Activated T-cell treated with anti-CD3 and anti-CD28 coated beads for 4 hours (primary cell): ENCODE measurements at regions not wholly inside any gene's neighbourhood (a gene's known extent, or its start where the extent isn't known, plus 50 kb on each side); places are given as distances from the start of the nearest gene placed in this dataset.

Experiments
- DNase-seq: peaks from one replicate; pipeline ENCODE4 v3.0.0-alpha.2; 2020

- no peak for DNase-seq
Observed at GRCh38 chr11:70005107-70005818, 72.9 kb upstream of the ANO1 start.

DNA sequence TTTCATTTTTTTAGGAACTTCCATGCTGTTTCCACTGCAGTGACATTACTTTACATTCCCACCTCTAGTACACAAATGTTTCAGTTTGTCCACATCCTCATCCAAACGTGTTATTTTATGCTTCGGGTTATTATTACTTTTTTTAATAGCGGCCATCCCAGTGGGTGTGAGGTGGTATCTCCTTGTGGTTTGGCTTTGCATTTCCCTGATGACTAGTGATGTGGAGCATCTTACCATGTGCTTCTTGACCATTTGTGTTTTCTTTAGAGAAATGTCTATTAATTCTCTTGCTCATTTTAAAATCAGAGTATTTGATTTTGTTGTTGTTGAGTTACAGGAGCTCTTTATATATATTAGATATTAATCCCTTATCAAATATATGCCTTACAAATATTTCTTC, 70.3 kb upstream of the ANO1 start:
- DNase-seq = no peak

DNA sequence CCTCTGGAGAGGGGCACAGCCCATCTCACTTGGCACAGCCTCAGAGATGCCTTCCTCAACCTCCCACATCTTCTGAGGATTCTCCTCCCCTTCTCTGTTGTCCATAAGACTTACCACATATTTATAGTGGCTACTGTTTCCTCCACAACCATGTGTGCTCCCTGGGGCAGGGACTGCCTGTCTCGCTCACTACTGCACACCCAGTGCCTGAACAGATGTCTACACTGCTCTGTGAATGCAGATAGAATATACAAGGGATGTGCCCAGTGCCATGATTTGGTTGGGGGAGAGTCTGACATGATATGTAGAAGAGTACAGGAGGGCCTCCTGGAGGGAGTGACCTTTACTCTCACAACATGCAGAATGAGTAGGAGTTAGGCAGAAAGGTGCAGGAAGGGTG, 67.3 kb upstream of the ANO1 start:
- no peak for DNase-seq

- no peak for DNase-seq
Observed at GRCh38 chr11:70012134-70012733, 65.9 kb upstream of the ANO1 start.

DNA sequence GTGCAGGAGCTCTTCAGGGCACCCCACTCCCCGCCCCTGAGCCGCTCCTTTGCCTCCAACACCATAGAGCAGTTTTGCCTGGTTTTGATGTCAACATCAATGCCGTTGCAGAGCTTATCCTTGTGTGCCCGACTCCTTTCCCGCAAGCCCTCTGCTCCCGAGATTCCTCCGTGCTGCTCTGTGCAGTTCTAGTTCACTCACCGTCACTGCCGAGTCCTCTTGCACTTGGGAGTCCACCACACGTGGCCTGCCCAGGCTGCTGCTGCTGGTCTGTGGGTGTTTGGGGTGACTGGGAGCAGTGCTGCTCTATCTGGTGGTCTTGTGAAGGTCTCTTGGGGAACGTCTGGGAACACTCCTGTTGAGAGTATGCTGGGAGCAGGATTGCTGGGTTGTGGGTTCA, 63.8 kb upstream of the ANO1 start:
- no peak for DNase-seq

- no peak for DNase-seq
Observed at GRCh38 chr11:70016666-70017367, 61.3 kb upstream of the ANO1 start.

GRCh38 chr11:70018816-70019215, 59.3 kb upstream of the ANO1 start:
- DNase-seq = no peak

DNA sequence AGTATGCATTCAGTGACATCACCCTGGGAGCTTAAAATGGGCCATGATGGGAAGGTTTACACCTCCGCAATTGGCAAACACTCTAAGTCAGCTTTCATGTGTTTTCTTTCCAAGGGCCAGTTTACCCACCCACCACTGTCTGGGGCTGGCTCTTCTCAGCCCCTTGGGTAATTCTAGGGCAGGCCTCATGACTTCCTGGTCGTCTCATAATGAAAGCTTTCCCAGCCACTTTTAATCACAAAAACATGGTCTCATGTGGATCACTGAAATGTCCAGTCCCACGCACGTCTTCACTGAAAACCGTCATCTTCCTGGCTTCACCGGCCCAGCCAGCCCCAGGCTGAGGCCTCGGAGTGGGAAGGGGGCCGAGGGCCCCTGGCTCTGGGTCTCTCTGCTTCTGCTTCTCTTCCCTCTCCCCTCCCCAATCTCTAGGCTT, 58.5 kb upstream of the ANO1 start:
- DNase-seq = no peak

DNA sequence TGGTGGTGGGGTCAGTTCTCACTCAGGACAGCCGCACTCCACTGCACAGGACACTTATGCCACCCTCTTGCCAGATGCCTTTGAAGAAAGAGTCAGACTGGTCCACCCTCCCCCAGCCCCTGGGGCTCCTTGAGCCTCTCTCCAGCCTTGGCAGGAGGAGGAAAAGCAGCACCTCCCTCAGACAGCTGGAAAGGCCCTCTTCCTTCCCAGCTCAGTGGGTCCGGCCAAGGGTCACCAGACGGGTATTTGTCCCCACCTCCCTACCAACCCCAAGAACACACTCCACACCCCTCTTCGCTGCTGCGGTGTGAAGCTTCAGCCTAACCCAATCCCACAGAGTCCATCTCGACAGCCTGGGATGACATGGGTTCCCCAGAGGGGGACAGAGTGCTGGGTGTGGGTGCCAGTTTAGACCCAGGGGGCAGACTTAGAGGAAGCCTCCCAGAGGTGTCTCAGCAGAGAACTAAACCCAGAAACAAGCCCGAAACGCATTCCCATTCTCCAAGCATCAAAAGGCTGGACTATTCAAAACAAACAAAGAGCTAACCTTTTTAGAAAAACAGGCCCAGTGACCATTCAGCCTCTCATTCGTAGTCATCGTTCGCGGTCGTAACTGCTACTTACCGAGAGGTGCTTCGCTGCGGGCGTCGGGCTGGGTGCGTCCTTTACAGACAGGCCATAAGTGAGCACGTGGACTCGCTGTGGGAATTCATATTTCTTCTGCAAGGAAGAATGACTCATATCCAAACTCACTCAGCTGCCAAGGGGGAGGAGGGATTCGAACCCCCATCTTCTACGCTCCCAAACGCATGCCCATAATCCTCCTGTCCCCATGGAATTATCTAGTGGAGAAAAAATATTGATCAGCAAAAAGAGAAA, 57.5 kb upstream of the ANO1 start:
- DNase-seq = no peak

DNA sequence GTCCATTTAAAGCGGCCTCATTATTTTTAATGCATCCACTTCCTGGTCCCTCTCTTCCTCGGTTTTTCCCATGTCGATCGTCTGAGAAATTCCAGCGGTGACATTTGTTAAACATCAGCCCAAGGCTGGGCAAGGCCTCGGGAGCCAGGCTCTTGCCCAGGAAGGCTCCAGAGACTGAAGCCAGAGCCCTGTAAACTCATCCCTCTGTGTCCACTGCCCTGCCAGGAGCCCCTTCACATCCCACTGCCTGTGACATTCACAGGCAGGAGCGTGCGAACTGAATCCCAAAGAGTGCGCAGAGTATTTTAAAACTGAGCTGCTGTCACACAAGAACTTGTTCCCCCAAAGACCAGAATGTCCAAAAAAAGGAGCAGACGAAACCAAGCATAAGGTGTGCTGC, 56.5 kb upstream of the ANO1 start:
- no peak for DNase-seq

DNA sequence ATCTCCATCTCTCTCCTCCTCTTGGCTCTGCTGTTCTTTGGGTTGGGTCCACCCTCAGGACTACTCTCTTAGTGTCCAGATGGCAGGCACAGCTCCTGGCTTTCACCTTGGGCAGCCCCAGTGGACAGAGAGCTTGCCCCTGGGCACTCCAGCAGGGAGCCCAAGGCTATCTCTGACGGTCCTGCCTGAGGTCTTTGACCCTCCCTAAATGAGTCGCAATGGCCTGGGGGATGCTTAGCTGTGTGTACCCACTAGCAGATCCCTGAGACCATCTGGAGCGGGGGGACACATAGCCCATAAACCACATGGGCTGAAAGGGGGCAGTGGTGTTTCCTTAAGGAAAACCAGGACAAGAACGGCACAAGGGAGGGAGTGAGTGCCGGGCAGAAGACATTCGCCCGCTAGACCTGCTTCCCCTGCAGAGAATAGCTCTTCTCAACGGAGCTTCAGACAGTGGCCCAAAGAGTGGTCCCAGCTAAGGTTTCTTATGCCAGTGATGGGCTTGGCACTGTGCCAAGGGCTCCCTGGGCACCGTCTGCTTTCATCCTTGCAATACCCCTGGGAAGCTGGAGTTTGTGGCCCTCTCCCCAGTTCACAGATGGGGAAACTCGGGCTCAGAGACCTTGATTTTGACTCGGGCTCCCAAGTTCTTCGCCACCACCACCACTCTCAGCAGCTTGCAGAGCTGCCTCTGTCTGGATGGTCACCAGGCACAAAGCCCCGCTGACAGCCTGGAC, 53.9 kb upstream of the ANO1 start:
- DNase-seq = no peak

DNA sequence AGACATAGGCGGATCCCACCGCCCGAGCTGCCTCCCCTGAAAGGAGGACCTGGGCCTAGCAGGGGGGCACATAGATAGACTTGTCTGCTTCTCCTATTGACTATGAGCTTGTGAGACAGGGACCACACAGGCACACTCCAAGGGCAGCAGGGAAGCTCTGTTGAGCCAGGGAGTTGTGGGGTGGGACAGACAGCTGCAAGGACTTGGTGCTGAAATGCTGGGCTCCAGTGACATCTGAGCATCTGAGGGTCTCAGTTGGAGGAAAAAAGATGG, 53.4 kb upstream of the ANO1 start:
- no peak for DNase-seq

GRCh38 chr11:70025308-70025707, 52.8 kb upstream of the ANO1 start:
- no peak for DNase-seq

- no peak for DNase-seq
Observed at GRCh38 chr11:70026012-70026411, 52.1 kb upstream of the ANO1 start.

- no peak for DNase-seq
Observed at GRCh38 chr11:70026726-70027125, 51.4 kb upstream of the ANO1 start.

- DNase-seq = no peak
Observed at GRCh38 chr11:70027451-70027850, 50.7 kb upstream of the ANO1 start.

DNA sequence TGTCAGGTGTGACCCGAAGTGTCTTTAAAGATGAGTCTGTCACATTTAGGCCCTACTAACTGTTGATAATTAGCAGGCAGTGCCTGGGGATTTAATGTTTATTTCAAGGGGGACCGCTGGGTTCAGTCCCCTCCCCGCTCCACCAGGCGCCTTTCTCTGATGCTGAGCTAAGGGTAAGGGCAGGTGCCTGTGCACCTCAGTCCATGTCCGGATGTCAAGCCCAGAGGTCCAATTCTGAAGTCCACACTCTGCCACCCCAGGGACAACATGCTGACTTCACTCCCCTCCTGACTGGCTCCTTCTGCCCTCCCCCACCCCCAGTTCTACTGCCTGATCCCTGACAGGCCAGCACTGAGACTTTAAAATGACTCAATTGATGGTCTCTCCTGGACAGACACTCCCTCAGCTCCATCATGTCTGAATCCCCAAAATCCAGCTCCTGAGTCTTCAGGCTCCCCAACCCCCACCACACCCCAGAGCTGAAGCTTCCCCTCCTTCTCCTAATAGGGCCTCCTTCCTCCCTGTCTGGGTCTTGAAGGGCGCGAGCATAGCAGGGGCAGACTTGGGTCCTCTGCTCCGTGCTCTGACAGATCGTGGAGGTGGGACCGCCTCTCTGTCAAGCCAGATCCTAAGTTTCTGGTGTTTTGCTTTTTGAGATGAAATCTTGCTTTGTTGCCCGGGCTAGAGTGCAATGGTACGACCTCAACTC, 49.8 kb upstream of the ANO1 start:
- DNase-seq = no peak
